SK-N-SH treated with all-trans-retinoic acid at 6 μM for 48 hours (cell line): ENCODE measurements at regions not wholly inside any gene's neighbourhood (a gene's known extent, or its start where the extent isn't known, plus 50 kb on each side); places are given as distances from the start of the nearest gene placed in this dataset.

Source experiments
- ARNTL ChIP-seq: fragments of 450-650 bp; formaldehyde crosslinking; IDR thresholded peaks from 2 replicates; pipeline ENCODE4 v1.5.0; 2020; ENCODE audit warnings: low read depth, mild to moderate bottlenecking, moderate library complexity, borderline replicate concordance
- BACH2 ChIP-seq: fragments of 250-450 bp; sonication (Bioruptor Pico); IDR thresholded peaks from 2 replicates; pipeline ENCODE4 v1.9.0; 2021; ENCODE audit warnings: mild to moderate bottlenecking, borderline replicate concordance
- CSDC2 ChIP-seq: fragments of 250-450 bp; sonication (Bioruptor Pico); IDR thresholded peaks from 2 replicates; pipeline ENCODE4 v1.5.0; 2020; ENCODE audit warnings: mild to moderate bottlenecking, moderate library complexity
- CSRNP3 ChIP-seq: fragments of 250-450 bp; sonication (Bioruptor Pico); IDR thresholded peaks from 2 replicates; pipeline ENCODE4 v1.5.1; 2021; ENCODE audit warnings: mild to moderate bottlenecking, moderate library complexity
- ESRRG ChIP-seq: fragments of 250-450 bp; sonication (Bioruptor Pico); IDR thresholded peaks from 2 replicates; pipeline ENCODE4 v1.6.1; 2021; ENCODE audit warnings: mild to moderate bottlenecking
- GLIS3 ChIP-seq: fragments of 250-450 bp; sonication (Bioruptor Pico); IDR thresholded peaks from 2 replicates; pipeline ENCODE4 v1.5.0; 2020; ENCODE audit warnings: mild to moderate bottlenecking, moderate library complexity
- PATZ1 ChIP-seq: fragments of 250-450 bp; sonication (Bioruptor Pico); IDR thresholded peaks from 2 replicates; pipeline ENCODE4 v1.8.0; 2020; ENCODE audit warnings: mild to moderate bottlenecking, moderate library complexity, borderline replicate concordance
- TCF4 ChIP-seq: fragments of 250-450 bp; sonication (Bioruptor Pico); IDR thresholded peaks from 2 replicates; pipeline ENCODE4 v1.8.0; 2021; ENCODE audit warnings: mild to moderate bottlenecking, moderate library complexity, borderline replicate concordance
- TOX ChIP-seq: fragments of 250-450 bp; sonication (Bioruptor Pico); IDR thresholded peaks from 2 replicates; pipeline ENCODE4 v1.8.0; 2021; ENCODE audit warnings: mild to moderate bottlenecking, moderate library complexity, borderline replicate concordance
- ZFP30 ChIP-seq: fragments of 450-650 bp; formaldehyde crosslinking; IDR thresholded peaks from 2 replicates; pipeline ENCODE4 v1.5.0; 2022; ENCODE audit warnings: mild to moderate bottlenecking, moderate library complexity
- ZNF565 ChIP-seq: fragments of 450-650 bp; formaldehyde crosslinking; conservative IDR thresholded peaks from 2 replicates; pipeline ENCODE4 v1.5.0; 2020; ENCODE audit warnings: low read depth, mild to moderate bottlenecking, moderate library complexity
- ZNF8 ChIP-seq: fragments of 450-650 bp; formaldehyde crosslinking; IDR thresholded peaks from 2 replicates; pipeline ENCODE4 v1.5.0; 2020; ENCODE audit warnings: mild to moderate bottlenecking, moderate library complexity

GRCh38 chr6:958488-958887, 265.5 kb upstream of the EXOC2 start:
- TF ChIP-seq ARNTL (CRISPR knock-in tag), result no peak
- no peak for TF ChIP-seq ZFP30 (CRISPR knock-in tag)
- no peak for TF ChIP-seq TCF4
- no peak for TF ChIP-seq GLIS3 (CRISPR knock-in tag)
- TF ChIP-seq CSDC2 (CRISPR knock-in tag), result no peak
- no peak for TF ChIP-seq PATZ1 (CRISPR knock-in tag)
- TF ChIP-seq ESRRG (CRISPR knock-in tag), result no peak
- TF ChIP-seq BACH2 (CRISPR knock-in tag), result no peak
- TF ChIP-seq CSRNP3, result no peak
- no peak for TF ChIP-seq TOX (CRISPR knock-in tag)
- TF ChIP-seq ZNF8 (CRISPR knock-in tag), result no peak
- no peak for TF ChIP-seq ZNF565 (CRISPR knock-in tag)
